NT2/D1 (cell line): ENCODE measurements at regions not wholly inside any gene's neighbourhood (a gene's known extent, or its start where the extent isn't known, plus 50 kb on each side); places are given as distances from the start of the nearest gene placed in this dataset.

Source experiments
- SUZ12 ChIP-seq: IDR thresholded peaks from 2 replicates; pipeline ENCODE4 v1.6.1; 2011; ENCODE audit not compliant: insufficient read length, insufficient read depth; ENCODE audit errors: extremely low read depth
- YY1 ChIP-seq: IDR thresholded peaks from 2 replicates; pipeline ENCODE4 v1.6.1; 2011; ENCODE audit not compliant: insufficient read length, insufficient read depth
- ZNF274 ChIP-seq: IDR thresholded peaks from 2 replicates; pipeline ENCODE4 v1.6.1; 2011; ENCODE audit warnings: mild to moderate bottlenecking, low read depth, low read length

DNA sequence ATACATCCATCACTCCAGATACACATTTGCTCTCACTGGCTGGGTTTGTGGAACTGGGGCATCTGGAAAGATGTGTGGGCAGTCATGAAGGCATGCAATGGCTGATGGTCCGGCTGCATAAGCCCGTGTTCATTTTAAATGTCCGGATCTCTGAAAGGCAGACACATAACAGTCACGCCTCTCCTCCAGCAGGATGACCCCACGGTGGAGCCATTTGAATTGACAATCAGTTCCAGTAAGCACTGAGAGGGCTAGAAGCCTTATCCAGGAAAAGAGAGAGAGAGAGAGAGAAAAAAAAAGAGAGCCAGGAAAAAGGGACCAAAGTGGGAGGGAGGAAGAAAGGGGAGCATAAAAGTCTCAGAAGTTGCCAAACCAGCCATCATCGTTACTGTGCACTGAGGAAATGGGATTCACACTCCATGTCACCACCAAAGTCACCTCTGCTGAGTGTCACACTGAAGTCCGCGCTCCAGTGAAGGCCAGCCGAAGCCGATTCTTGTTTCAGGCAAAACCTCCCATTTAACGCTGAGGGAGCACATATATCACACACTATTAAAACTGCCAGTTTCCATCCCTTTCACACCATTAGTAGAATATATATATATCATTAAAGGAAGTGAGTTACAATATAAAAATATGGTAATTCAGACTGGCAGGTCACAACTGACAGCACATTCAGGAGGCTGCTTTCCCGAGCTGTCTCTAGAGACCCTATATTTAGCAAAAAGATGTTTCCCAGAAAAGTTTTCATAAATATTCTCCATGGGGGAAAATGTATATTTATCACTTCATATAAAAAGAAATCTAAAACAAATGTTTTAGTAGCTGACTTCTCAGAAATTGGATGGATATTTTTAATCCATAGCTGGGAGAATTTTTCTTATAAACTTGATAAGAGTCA, 142.0 kb downstream of the ACTR3 start:
- no peak for TF ChIP-seq ZNF274
- no peak for TF ChIP-seq SUZ12
- no peak for TF ChIP-seq YY1
